GM12865 (cell line): ENCODE measurements at regions not wholly inside any gene's neighbourhood (a gene's known extent, or its start where the extent isn't known, plus 50 kb on each side); places are given as distances from the start of the nearest gene placed in this dataset.

Source experiments
- DNase-seq: peaks from one replicate; pipeline ENCODE4 v3.0.0; 2010; ENCODE audit warnings: low read depth
- H3K4me3 ChIP-seq: 2 replicates; pipeline ENCODE4 v1.5.1; 2011; ENCODE audit warnings: mild to moderate bottlenecking, low read depth, low read length, control low read depth
- TF ChIP-seq, protein P1 (sequence below): IDR thresholded peaks from 2 replicates; pipeline ENCODE4 v1.5.1; 2011; ENCODE audit warnings: low read length, control low read depth, low read depth, inconsistent platforms; ENCODE audit not compliant: insufficient read depth; ENCODE audit errors: missing control alignments

DNA sequence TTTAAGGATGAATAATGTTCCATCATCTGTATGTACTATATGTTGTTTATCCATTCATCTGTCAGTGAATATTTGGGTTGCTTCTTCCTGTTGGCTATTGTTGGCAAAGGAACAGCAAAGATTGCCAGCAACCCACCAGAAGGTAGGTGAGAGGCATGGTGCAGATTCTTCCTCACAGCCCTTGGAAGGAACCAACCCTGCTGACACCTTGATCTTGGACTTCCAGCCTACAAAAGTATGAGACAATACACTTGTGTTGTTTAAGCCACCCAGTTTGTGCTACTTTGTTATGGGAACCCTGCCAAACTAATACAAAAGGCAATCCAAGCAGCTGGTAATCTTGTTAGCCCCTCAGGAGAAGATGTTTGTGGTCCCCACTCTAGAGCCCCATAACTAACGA lies 122.0 kb downstream of the CARTPT start:
- no peak overlapping the region for H3K4me3 ChIP-seq
- no peak for DNase-seq
- TF ChIP-seq, protein P1, sequence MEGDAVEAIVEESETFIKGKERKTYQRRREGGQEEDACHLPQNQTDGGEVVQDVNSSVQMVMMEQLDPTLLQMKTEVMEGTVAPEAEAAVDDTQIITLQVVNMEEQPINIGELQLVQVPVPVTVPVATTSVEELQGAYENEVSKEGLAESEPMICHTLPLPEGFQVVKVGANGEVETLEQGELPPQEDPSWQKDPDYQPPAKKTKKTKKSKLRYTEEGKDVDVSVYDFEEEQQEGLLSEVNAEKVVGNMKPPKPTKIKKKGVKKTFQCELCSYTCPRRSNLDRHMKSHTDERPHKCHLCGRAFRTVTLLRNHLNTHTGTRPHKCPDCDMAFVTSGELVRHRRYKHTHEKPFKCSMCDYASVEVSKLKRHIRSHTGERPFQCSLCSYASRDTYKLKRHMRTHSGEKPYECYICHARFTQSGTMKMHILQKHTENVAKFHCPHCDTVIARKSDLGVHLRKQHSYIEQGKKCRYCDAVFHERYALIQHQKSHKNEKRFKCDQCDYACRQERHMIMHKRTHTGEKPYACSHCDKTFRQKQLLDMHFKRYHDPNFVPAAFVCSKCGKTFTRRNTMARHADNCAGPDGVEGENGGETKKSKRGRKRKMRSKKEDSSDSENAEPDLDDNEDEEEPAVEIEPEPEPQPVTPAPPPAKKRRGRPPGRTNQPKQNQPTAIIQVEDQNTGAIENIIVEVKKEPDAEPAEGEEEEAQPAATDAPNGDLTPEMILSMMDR = no peak

GRCh38 chr5:71843111-71843510 lies 124.0 kb downstream of the CARTPT start:
- H3K4me3 ChIP-seq = no peak overlapping the region
- no peak for DNase-seq
- TF ChIP-seq, protein P1 = no peak

DNA sequence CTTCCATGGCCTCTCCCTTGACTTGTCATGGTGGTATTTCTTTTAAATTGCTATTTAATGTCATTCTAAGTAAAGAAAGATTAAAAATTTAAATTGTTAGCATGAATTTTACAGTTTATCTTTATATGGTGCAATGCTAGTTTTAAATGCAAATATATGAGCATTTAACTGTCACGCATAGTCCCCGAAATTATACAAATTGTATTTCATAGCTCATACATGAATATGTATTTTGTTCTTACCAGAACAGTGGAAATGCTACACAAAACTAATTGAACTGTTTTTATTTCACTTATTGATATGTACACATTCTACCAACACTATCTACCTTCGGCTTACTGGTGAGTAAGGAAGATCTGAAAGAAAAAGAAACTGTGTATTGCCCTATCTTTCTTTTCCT lies 125.8 kb downstream of the CARTPT start:
- TF ChIP-seq, protein P1 = no peak
- DNase-seq = no peak
- no peak overlapping the region for H3K4me3 ChIP-seq

GRCh38 chr5:71859515-71859914 lies 140.4 kb downstream of the CARTPT start:
- no peak overlapping the region for H3K4me3 ChIP-seq
- no peak for DNase-seq
- TF ChIP-seq, protein P1 = no peak

DNA sequence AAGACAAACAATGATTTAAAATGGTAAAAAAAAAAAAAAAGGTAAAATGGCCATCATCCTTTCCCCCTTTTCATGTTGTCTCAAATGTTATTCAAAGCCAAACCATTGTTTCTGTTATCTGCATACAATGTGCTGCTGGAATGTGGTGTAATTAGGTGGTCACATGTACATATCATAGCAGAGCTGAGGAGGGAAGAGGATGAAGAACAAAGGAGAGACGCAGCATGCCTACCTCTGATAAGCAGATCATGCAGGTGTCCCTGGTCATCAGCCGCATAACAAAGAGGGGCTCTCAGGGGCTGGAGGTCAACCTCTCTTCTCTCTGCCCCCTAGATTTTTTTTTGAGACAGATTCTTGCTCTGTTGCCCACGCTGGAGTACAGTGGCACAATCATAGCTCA lies 141.0 kb downstream of the CARTPT start:
- DNase-seq = no peak
- no peak overlapping the region for H3K4me3 ChIP-seq
- TF ChIP-seq, protein P1 = no peak

- TF ChIP-seq, protein P1 = no peak
- H3K4me3 ChIP-seq = no peak overlapping the region
These were observed 142.6 kb downstream of the CARTPT start for GRCh38 chr5:71861682-71862081.

DNA sequence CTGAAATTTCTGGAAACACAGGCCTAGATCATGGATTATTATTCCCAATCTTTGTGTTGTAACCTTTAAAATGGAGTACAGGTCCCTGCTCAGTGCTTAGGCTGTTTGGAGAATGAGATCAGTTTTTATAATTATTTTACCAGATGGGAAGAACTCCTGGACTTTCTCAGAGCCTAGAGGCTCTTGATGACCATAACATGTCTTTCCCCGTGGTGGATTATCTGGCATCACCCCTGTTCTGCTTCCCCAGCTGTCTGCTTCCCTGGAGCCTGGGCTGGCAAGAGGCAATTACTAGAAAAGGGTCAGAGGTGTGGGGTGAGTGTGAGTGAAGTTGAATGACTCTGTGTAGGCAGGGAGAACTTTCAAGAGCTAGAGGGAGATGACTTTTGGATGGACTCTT lies 143.0 kb downstream of the CARTPT start:
- no peak overlapping the region for H3K4me3 ChIP-seq
- DNase-seq = no peak
- TF ChIP-seq, protein P1 = no peak

More at GRCh38 chr5:71861682-71862081, 142.6 kb downstream of the CARTPT start:
- no peak for DNase-seq
